Stimulated activated naive CD4-positive, alpha-beta T cell treated with Interleukin-2 at 50 U/mL for 16 hours (primary cell): ENCODE measurements at regions not wholly inside any gene's neighbourhood (a gene's known extent, or its start where the extent isn't known, plus 50 kb on each side); places are given as distances from the start of the nearest gene placed in this dataset.
"Not testable (repeated sequence)": the region's sequence is repeated elsewhere in the genome, so short reads cannot be mapped to it uniquely, and the experiment has no call there.

Experiments
- DNase-seq: peaks from one replicate; lab custom pipeline; 2025; lab: John Stamatoyannopoulos, UW

DNA sequence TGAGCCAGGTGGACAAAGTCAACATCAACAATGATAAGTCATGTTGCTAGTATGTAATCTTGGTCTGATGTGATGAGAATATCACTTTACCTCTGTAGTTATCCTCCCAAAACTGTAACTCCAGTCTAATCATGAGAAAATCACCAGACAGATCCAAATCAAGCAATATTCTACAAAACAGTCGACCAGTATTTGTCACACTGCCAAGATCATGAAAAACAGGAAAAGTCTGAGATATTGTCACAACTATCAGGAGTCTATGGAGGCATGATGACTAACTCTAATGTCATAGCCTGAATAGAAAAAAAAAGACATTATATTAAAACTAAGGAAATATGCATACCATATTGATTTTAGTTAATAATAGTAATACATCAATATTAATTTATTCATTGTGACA is 1883.3 kb upstream of the CELF4 start:
- no peak for DNase-seq

DNA sequence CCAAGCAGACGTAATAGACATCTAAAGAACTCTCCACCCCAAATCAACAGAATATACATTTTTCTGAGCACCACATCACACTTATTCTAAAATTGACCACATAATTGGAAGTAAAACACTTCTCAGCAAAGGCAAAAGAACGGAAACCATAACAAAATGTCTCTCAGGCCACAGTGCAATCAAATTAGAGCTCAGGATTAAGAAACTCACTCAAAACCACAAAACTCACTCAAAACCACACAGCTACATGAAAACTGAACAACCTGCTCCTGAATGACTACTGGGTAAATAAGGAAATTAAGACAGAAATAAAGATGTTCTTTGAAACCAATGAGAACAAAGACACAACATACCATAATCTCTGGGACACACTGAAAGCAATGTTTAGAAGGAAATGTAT is 1879.4 kb upstream of the CELF4 start:
- DNase-seq, result not testable (repeated sequence)

DNA sequence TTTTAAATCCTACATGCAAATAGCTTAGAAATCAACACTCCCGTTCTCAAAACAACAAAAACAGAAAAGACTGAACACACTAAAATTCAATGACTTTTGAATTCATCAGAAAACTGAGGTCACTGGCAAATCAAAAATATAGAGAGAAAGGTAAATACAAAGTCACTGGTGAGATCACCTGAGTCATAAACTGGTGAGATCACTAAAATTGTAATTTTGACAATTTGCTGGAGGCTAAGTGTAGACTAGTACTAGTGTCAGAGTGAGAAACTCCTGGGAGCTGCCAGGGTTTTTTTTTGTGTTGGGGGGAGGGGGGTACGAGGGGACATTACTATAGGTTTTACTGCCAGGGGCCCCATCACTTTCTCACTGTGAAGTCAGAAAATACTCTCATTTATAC is 1876.0 kb upstream of the CELF4 start:
- no peak for DNase-seq

DNA sequence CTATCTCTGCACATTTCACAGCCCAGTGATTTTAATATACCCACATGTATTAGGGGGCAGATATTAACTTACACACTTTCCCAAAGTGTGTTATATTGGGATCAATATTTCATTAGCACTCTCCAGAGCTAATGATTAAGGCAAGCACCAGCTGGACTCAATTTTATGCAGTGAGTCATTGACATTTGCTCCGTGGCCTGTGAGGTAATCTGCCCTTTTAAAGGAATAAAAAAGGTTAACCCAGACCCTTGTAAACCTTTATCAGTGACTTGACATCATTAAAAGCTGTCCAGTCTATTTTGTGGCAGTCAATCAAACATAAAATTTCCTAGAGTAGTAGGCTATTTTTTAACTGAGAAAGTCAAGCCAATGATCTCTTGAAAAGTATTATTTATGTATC is 1870.4 kb upstream of the CELF4 start:
- no peak for DNase-seq

DNA sequence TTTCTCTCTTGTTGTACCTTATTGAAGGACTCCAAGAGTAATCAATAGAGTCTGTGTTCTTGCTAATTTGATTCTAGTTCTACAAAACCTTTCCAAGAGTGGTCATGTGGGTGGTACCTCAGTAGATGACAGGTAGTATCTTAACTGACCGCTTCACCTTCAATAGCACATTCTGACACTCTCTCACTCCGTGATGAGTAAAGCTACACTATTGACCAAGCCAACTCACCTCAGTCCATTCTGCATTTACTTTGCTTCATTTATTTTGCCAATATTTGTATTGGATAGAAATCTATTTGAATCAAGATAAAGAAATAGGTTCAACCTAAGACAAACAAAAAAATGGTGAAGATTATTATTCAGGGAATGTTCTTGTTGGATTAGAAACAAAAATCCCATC is 1869.6 kb upstream of the CELF4 start:
- no peak for DNase-seq

DNA sequence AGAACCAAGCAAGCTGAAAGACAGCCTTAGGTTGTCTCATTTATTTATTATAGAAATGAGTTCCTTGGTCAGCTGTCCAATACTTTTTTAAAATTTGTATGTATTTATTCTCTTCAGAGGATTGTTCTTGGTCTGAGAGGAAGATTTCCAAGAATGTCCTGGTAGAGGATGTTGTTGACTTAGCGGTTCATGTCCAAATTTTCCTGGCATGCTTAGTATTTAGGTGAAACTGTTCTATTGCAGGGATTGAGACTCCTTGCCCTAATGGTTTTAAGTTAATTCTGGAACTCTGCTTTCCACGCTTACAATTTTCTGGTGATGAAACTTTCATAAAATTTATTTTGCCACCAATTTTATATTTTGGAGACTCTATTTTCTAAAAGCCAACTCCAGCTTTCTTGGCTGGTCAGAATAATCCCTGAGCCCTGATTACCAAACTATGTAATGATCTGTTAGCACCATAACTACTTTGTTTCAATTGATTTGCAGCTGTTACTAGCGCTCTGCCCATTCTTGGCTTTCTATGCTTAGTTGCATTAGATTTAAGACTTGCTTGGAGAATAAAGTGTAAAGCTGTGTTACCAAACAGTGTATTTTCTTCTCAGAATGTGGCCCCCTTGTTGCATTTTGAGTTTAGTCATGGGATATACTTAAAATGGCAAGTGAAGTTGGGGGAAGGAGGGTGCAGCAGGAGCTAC is 1868.8 kb upstream of the CELF4 start:
- no peak for DNase-seq

DNA sequence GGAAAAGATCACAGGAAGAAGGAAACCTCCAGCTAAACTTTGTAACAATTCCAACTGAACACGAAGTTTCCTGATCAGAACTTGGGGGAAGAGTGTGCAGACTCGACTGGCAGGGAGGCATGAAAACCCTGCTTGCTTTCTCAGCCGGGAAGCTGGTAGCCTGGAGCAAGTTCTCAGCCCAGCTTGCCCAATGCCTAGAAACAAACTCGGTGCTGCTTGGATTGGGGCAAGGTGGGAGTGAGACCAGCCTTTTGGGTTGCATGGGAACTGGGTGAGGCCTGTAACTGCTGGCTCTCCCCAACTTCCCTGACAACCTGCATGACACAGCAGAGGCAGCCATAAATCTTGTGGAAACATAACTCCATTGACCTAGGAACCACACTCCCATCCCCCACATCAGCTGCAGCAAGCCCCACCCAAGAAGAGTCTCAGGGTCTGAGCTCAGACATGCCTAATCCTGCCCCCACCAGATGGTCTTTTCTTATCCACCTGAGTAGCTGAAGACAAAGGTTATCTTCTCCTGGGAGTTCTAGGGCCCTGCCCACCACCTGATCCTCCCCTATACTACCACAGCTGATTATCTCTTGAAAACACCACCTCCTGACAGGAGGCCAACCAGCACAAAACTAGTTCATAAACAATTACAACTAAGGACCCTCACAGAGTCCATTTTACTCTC is 1859.7 kb upstream of the CELF4 start:
- DNase-seq, result no peak

DNA sequence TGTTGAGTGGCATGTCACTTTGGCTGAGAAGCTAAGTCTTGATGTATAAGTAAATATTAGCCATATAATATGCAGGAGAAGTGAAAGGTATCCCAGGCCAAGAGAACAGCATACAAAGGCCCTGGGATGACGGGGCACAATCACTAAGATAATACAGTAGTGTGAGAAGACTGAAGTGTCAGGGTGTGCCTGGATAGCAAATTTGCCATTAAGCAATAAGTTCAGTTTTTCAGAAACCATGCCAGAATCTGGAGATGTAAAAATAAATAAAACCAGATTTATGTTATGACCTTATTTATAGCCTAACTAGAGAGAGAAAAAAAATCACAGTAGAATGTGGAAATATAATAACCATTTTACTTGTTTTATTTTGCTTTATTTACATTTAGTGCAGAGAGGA is 1858.7 kb upstream of the CELF4 start:
- DNase-seq, result no peak

DNA sequence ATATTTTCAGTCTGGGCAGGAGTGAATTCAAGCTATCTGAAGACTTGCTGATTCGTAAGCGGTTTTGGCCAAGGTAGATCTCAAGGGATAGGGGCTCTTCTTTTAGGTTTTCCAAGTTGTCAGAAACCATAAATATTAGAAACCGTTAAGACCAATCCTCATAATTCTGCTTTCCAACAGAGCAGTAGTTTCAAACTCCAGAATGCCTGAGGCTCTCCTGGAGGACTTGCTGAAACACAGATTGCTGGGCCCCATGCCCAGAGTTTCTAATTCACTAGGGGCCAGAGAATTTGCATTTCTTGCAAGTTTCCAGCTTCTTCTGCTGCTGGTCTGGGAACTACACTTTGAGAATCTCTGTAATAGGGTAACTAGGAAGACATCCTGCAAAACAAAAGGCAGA is 1855.7 kb upstream of the CELF4 start:
- DNase-seq, result no peak

DNA sequence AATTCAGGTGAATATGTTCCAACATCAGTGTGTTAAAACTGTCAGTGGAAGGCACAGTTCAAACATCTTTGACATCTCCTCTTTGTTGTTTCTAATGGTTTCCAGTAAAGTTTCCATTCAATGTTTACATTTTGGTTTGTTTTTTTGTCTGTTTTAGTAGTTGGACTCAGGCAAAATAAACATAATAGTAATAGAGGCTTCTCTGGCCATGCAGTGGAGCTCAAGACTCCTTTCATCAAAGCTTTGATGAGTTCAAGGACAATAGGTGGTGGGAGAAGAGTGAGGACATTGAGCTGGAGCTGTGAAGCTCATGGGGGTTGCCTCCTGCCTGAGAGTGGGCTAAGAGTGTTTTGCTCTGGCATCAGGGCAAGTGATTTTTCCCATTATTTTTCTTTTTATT is 1853.7 kb upstream of the CELF4 start:
- no peak for DNase-seq

DNA sequence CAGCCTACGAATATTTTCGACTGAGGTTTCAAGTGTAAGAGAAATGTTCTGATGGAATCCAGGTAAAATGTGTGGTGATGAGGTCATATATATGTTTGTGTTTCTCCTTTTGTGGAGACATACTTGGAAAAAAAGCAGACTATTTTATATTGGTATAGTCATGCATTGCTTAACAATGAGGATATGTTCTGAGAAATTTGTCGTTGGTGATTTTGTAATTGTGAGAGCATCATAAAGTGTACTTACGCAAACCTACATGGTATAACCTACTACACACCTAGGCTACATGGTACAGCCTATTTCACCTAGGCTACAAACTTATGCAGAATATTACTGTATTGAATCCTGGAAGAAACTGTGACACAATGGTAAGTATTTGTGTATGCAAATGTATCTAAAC is 1849.9 kb upstream of the CELF4 start:
- DNase-seq, result no peak

DNA sequence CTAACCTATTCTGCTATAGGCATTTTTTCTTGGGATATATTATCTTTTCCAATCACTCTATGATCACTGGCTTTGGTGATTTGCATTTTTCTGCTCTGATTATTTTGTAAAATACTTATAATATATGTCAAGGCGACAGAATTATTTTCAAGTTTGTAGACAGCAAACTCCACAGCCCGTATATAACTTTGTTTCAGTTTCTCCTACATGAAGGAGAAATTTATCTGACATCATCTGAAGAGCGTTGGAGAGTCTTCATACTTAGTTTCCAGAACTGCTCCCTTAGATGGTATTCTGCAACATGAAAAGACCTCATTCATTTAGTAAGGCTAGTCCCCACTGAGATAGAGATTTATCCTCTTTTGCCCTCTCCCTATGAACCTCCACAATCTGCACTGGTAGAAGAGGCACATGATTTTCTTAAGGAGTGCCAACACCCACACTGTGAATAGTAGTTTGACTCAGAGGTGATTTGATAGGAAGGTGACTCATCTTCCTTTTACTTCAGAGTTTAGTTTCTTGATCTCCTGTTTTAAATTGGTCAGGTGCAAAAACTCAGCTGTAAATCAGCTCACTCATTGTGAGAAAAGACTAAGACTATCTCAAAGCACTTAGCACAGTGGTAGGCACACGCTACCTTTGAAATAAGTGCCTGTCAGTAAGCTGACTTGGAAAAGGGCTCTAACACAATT is 1848.6 kb upstream of the CELF4 start:
- DNase-seq, result no peak

DNA sequence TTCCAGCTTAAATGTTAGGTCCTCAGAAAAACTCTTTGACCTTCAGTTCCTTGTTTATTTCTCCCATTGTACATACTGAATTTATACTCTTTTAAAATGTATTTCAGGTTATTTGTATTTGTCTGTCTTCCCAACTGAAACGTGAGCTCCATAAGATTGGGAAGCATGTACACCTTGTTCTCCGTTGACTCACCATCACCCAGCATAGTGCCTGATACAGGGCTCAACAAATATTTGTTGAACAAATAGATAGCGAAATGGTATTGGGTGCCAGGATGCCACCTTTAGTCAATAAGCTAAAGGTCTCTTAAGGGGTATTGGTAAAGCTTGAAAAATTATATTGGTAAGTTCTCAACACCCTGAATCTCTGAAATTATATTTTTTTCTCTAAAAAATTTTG is 1841.3 kb upstream of the CELF4 start:
- no peak for DNase-seq

DNA sequence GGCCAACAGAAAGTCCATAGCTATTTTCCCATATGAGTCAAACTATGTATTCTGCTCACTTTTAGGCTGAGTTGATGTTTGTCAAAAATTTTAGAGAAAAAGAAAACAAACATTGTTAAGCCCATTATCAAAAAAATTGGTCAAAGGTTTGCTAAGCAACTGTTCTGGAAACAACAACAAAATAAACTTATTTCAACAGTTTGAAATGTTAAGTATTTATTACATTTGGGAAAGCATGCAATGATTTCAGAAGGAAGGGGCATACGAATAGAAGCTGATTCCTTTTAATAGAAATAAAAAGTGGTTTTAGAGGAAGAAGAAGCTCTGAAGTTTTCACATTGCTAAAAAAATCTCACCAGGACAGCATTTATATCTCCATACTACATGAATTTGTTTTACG is 1837.5 kb upstream of the CELF4 start:
- DNase-seq, result no peak

DNA sequence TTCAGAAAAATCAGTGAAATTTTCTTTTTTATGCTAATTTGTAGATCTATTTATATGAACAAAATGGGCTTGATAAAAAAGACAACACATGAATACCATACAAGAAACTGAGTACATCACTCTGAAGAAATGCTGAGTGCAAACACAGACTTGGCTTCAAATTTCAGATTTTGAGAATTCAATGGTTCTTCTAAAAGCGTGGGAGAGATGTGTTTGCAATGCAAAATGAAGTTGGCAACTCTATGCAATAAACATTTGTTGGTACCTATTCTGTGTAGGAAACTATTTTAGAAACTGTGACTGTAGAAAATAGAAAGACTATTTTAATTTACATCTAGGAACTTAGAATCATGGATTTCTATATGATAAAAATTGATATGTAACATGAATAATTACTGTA is 1834.1 kb upstream of the CELF4 start:
- DNase-seq, result no peak

DNA sequence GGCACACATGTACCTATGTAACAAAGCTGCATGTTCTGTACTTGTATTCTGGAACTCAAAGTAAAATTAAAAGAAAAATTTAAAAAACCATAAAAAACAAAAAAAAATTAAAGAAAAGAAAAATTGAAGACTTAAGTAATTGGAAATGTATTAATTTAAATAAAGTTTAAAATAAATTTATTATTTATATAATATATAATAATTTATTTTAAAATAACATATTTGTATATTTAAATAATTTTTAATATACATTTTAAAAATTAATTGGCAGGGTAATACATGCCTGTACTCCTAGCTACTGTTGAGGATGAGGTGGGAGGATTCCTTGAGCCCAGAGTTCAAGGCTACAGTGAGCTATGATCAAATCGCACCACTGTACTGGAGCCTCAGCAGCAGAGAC is 1830.6 kb upstream of the CELF4 start:
- DNase-seq, result no peak

DNA sequence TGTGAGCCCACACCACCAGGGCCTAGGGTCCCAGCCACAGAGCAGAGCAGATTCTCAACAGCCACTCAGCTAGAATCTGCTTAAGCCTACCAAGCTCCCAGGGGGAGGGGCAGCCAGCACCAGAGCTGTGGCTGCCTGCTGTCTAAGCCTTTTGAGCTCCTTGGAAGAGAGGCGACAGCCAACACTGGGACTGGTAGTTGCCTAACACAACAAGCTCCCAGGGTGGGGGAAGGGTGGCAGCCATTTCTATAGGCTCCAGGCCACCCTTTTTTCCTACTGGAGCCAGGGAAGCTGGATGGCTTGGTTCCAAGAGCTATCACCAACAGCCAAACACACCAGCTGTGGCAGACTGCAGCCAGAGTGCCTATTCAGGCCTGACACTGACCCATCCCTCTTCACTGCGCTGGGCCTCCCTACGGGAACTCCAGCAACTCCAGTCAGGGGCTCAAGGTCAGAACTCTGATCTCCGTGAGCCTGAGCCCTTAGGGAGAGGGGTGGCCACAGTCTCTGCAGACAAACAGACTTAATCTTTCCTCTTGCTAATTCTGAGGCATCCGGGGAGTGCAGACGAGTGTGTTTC is 1824.3 kb upstream of the CELF4 start:
- DNase-seq, result no peak

DNA sequence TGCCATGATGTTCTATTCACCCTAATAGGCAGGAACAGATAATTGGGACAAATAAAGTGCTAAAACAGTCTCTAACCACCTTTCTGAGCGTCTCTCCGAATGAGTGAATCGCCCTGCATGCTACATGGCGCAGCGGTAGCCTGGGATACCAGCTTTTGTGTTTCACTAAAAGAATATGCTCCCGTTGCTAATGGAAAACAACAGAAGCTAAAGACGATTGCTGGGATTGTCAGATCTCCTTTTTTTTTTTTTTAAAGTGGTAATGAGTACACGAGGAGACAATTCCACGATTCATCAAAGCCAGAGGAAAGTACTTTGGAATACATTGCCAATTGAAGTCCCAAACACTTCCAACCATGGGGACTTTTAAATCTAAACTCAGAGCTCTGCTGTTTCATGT is 1815.3 kb upstream of the CELF4 start:
- no peak for DNase-seq

DNA sequence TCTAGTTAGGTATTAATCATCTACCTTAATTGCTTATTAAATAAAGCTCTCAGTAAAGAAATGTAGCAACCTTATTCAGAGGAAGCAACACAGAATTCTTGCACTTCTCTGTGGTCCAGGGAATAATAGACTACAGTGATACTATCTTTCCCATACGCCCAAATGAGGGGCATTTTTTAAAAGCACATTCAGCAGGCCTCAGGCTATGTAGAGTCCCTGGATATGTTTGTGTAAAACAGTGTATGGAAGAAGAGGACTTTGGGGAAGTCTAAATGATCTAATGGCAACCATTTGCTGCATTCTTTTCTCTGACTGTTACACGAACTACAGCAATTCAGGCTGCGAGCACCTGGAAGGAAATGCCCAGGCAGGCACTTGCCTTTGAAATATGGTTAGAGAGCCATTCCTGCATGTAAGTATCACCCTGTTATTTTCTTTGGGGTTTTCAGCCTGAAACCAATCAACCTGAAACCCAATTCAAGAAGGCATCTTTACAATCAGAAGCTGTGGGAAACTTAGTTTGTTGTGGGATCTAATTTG is 1814.7 kb upstream of the CELF4 start:
- DNase-seq, result no peak

DNA sequence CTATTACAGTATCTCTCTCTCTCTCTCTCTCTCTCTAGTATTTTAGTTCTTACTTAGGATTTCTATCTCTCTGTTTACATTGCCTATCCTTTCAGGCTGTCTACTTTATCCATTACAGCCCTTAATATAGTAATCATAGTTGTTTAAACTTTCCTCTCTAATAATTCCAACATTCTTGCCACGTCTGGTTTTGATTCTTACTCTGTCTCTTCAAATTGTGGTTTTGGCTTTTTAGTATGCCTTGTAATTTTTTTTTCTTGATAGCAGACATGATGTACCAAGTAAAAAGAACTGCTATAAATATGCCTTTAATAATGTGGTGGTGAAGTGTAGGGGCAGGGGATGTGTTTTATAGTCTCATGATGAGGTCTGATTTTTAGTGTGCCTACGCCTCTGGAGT is 1809.5 kb upstream of the CELF4 start:
- DNase-seq, result no peak

DNA sequence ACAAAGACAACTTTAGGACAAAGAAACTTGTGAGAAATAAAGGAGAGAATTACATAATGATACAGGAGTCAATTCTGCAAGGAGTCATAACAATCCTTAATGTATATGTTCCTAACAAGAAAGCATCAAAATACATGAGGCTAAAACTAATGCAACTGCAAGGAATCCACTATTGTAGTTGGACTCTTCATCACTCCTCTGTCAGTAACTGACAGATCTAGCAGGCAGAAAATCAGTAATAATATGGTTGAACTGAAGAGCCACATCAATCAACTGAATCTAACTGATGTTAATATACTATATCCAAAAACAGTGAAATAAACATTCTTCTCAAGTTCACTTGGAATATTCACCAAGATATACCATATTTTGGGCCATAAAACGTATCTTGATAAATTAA is 1806.4 kb upstream of the CELF4 start:
- no peak for DNase-seq

DNA sequence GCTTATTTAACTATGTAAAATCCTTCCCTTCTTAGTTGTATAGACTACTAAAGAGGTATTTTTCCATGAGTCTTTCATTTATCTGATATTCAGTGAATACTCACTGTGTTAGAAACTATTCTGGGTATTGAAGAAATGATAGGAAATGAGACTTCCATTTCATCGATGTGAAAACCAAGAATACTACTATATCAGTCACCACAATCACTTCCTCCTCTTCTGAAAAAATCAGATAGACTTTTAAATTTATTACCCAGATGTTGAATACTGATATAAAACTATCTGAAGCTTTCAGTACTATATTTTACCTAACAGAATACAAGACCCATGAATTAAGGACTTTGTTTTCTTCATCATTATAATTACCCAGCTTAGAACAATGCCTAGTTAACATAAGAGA is 1801.1 kb upstream of the CELF4 start:
- no peak for DNase-seq
